COR-L47 (cell line): ENCODE measurements at regions not wholly inside any gene's neighbourhood (a gene's known extent, or its start where the extent isn't known, plus 50 kb on each side); places are given as distances from the start of the nearest gene placed in this dataset.
"Not testable (repeated sequence)": the region's sequence is repeated elsewhere in the genome, so short reads cannot be mapped to it uniquely, and the experiment has no call there.

ENCODE experiments used
- DNase-seq: peaks from one replicate; lab custom pipeline; 2025; lab: John Stamatoyannopoulos, UW

GRCh38 chr17:37859451-37859850 is 64.8 kb upstream of the TBC1D3K start:
- no peak for DNase-seq

- DNase-seq = not testable (repeated sequence)
Observed at GRCh38 chr17:37858391-37858790, 65.8 kb upstream of the TBC1D3K start.

- DNase-seq = no peak
Observed at GRCh38 chr17:37856245-37856644, 68.0 kb upstream of the TBC1D3K start.

GRCh38 chr17:37849617-37849972 is 74.6 kb upstream of the TBC1D3K start:
- no peak for DNase-seq

- DNase-seq = no peak
Observed at GRCh38 chr17:37848690-37849616, 75.3 kb upstream of the TBC1D3K start.

GRCh38 chr17:37847811-37848331 is 76.3 kb upstream of the TBC1D3K start:
- DNase-seq = no peak

- DNase-seq = no peak
Observed at GRCh38 chr17:37847102-37847501, 77.1 kb upstream of the TBC1D3K start.

- no peak for DNase-seq
Observed at GRCh38 chr17:37844977-37845293, 79.3 kb upstream of the TBC1D3K start.

GRCh38 chr17:37844158-37844976 is 79.8 kb upstream of the TBC1D3K start:
- no peak for DNase-seq

- no peak for DNase-seq
Observed at GRCh38 chr17:37842401-37842800, 81.8 kb upstream of the TBC1D3K start.

GRCh38 chr17:37841232-37841631 is 83.0 kb upstream of the TBC1D3K start:
- DNase-seq = no peak

- no peak for DNase-seq
Observed at GRCh38 chr17:37840576-37840975, 83.6 kb upstream of the TBC1D3K start.

- no peak for DNase-seq
Observed at GRCh38 chr17:37839196-37839978, 84.8 kb upstream of the TBC1D3K start.

GRCh38 chr17:37838276-37838675 is 85.9 kb upstream of the TBC1D3K start:
- DNase-seq = no peak

- no peak for DNase-seq
Observed at GRCh38 chr17:37836593-37836992, 87.6 kb upstream of the TBC1D3K start.

- DNase-seq = no peak
Observed at GRCh38 chr17:37834168-37834567, 89.3 kb upstream of the HNF1B start.

GRCh38 chr17:37833237-37833859 is 88.5 kb upstream of the HNF1B start:
- DNase-seq = no peak

- DNase-seq = no peak
Observed at GRCh38 chr17:37831986-37832385, 87.1 kb upstream of the HNF1B start.

- no peak for DNase-seq
Observed at GRCh38 chr17:37831492-37831891, 86.6 kb upstream of the HNF1B start.

GRCh38 chr17:37830151-37830993 is 85.5 kb upstream of the HNF1B start:
- no peak for DNase-seq

GRCh38 chr17:37829592-37830123 is 84.8 kb upstream of the HNF1B start:
- DNase-seq = no peak
